ENCODE measurements at regions not wholly inside any gene's neighbourhood (a gene's known extent, or its start where the extent isn't known, plus 50 kb on each side); places are given as distances from the start of the nearest gene placed in this dataset.
"Not testable (repeated sequence)": the region's sequence is repeated elsewhere in the genome, so short reads cannot be mapped to it uniquely, and the experiment has no call there.

GRCh38 chr10:90975096-90975495, 54.2 kb upstream of the ANKRD1 start:
- DNase-seq: no peak

- DNase-seq: no peak
Observed at GRCh38 chr10:90977162-90977854, 56.4 kb upstream of the ANKRD1 start.

GRCh38 chr10:90977855-90978486, 57.1 kb upstream of the ANKRD1 start:
- DNase-seq: no peak

GRCh38 chr10:90982406-90983008, 61.6 kb upstream of the ANKRD1 start:
- no peak for DNase-seq

GRCh38 chr10:90983914-90984549, 63.1 kb upstream of the ANKRD1 start:
- no peak for DNase-seq

- no peak for DNase-seq
Observed at GRCh38 chr10:90984898-90985297, 64.0 kb upstream of the ANKRD1 start.

- no peak for DNase-seq
Observed at GRCh38 chr10:90985321-90985933, 64.5 kb upstream of the ANKRD1 start.

GRCh38 chr10:90986136-90986760, 65.4 kb upstream of the ANKRD1 start:
- DNase-seq: no peak

- DNase-seq: no peak
Observed at GRCh38 chr10:90986870-90987269, 66.0 kb upstream of the ANKRD1 start.

GRCh38 chr10:90987383-90987782, 66.5 kb upstream of the ANKRD1 start:
- DNase-seq: no peak

GRCh38 chr10:90988024-90988423, 67.1 kb upstream of the ANKRD1 start:
- DNase-seq: no peak

- no peak for DNase-seq
Observed at GRCh38 chr10:90988802-90989201, 67.9 kb upstream of the ANKRD1 start.

- DNase-seq: no peak
Observed at GRCh38 chr10:90989378-90989777, 68.5 kb upstream of the ANKRD1 start.

- no peak for DNase-seq
Observed at GRCh38 chr10:90992462-90992861, 71.6 kb upstream of the ANKRD1 start.

GRCh38 chr10:90993340-90993739, 72.5 kb upstream of the ANKRD1 start:
- no peak for DNase-seq

GRCh38 chr10:90997670-90998069, 76.8 kb upstream of the ANKRD1 start:
- no peak for DNase-seq

- no peak for DNase-seq
Observed at GRCh38 chr10:90998733-90999511, 78.0 kb upstream of the ANKRD1 start.

- DNase-seq: no peak
Observed at GRCh38 chr10:90999512-91000172, 78.8 kb upstream of the ANKRD1 start.

GRCh38 chr10:91000470-91000869, 79.6 kb upstream of the ANKRD1 start:
- no peak for DNase-seq

- DNase-seq: no peak
Observed at GRCh38 chr10:91000985-91001384, 80.1 kb upstream of the ANKRD1 start.

GRCh38 chr10:91002656-91003055, 81.8 kb upstream of the ANKRD1 start:
- DNase-seq: no peak

- DNase-seq: not testable (repeated sequence)
Observed at GRCh38 chr10:91003379-91003778, 82.5 kb upstream of the ANKRD1 start.
